Peyer's patch (tissue), 4 donors: ENCODE measurements at regions not wholly inside any gene's neighbourhood (a gene's known extent, or its start where the extent isn't known, plus 50 kb on each side); places are given as distances from the start of the nearest gene placed in this dataset.

Source experiments
- POLR2A ChIP-seq, 2 donors: fragments of 450-650 bp; IDR thresholded peaks; one replicate each; pipeline ENCODE4 v1.5.1; 2017; ENCODE audit warnings: antibody characterized with exemption in 2 of 2, mild to moderate bottlenecking in 2 of 2, moderate library complexity in 2 of 2
- TF ChIP-seq, protein P1 (sequence below), 6 experiments: fragments of 450-650 bp in 4 of 6; fragments of 200-600 bp in 2 of 6; sonication (generic) in 1 of 6; IDR thresholded peaks; one replicate each; pipeline ENCODE4 v1.5.1; 2017 to 2019; ENCODE audit warnings: antibody characterized with exemption in 6 of 6, mild to moderate bottlenecking in 3 of 6, moderate library complexity in 1 of 6

DNA sequence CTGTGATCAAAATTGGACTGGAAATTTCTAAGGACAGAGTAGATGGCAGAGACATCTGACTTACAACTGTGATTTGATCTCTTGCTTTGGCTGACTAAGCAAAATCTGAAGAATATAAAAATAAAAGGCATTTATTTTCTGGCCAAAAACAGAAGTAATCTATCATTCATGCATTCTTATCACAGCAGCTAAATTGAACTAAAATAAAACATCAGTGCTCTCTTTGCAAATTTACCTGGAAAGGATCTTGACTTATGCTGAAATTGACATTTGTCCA is 81.4 kb upstream of the ZNF678 start:
- no peak for TF ChIP-seq POLR2A (IDR thresholded peaks at IDR 0.05)
- TF ChIP-seq, protein P1, sequence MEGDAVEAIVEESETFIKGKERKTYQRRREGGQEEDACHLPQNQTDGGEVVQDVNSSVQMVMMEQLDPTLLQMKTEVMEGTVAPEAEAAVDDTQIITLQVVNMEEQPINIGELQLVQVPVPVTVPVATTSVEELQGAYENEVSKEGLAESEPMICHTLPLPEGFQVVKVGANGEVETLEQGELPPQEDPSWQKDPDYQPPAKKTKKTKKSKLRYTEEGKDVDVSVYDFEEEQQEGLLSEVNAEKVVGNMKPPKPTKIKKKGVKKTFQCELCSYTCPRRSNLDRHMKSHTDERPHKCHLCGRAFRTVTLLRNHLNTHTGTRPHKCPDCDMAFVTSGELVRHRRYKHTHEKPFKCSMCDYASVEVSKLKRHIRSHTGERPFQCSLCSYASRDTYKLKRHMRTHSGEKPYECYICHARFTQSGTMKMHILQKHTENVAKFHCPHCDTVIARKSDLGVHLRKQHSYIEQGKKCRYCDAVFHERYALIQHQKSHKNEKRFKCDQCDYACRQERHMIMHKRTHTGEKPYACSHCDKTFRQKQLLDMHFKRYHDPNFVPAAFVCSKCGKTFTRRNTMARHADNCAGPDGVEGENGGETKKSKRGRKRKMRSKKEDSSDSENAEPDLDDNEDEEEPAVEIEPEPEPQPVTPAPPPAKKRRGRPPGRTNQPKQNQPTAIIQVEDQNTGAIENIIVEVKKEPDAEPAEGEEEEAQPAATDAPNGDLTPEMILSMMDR (IDR thresholded peaks at IDR 0.05), result no peak
